Renal cortical epithelial cell (primary cell): ENCODE measurements at regions not wholly inside any gene's neighbourhood (a gene's known extent, or its start where the extent isn't known, plus 50 kb on each side); places are given as distances from the start of the nearest gene placed in this dataset.
A peak's percentile ranks its signal among the peaks of the same experiment; 100 is the strongest.
"Not testable (repeated sequence)": the region's sequence is repeated elsewhere in the genome, so short reads cannot be mapped to it uniquely, and the experiment has no call there.

ENCODE experiments used
- DNase-seq: peaks from one replicate; pipeline ENCODE4 v3.0.0-alpha.2; 2011; ENCODE audit warnings: low read depth

GRCh38 chr3:156048483-156048882 is 71.9 kb upstream of the KCNAB1 start:
- not testable (repeated sequence) for DNase-seq

- peak; percentile 11 for DNase-seq
Measured at GRCh38 chr3:156050918-156051317, 69.5 kb upstream of the KCNAB1 start.

GRCh38 chr3:156051651-156052050 is 68.7 kb upstream of the KCNAB1 start:
- DNase-seq: no peak

GRCh38 chr3:156052115-156052514 is 68.3 kb upstream of the KCNAB1 start:
- no peak for DNase-seq

- DNase-seq: no peak
Measured at GRCh38 chr3:156059950-156060501, 60.4 kb upstream of the KCNAB1 start.

- DNase-seq: not testable (repeated sequence)
Measured at GRCh38 chr3:156068151-156068550, 52.2 kb upstream of the KCNAB1 start.

- no peak for DNase-seq
Measured at GRCh38 chr3:156070028-156070427, 50.4 kb upstream of the KCNAB1 start.
